Prostate gland (tissue), 2 donors: ENCODE measurements at regions not wholly inside any gene's neighbourhood (a gene's known extent, or its start where the extent isn't known, plus 50 kb on each side); places are given as distances from the start of the nearest gene placed in this dataset.

ENCODE experiments used
- DNase-seq: peaks from one replicate; pipeline ENCODE4 v3.0.0-alpha.2; 2019; ENCODE audit warnings: low spot score
- H3K27ac ChIP-seq, 2 donors: fragments of 200-600 bp; sonication (generic); 2 replicates each; pipeline ENCODE4 v1.5.1; 2017 to 2019
- H3K27me3 ChIP-seq: fragments of 200-600 bp; sonication (generic); replicated peaks from 2 replicates; pipeline ENCODE4 v1.5.1; 2019; ENCODE audit not compliant: insufficient read depth
- H3K36me3 ChIP-seq, 2 donors: fragments of 200-600 bp; sonication (generic); 1 replicate in 1 of 2; 2 replicates in 1 of 2; pipeline versions ENCODE4 v1.5.1 to v1.8.1; 2017 to 2019
- H3K4me1 ChIP-seq: fragments of 200-600 bp; sonication (generic); replicated peaks from 2 replicates; pipeline ENCODE4 v1.5.1; 2019
- H3K4me3 ChIP-seq, 2 donors: fragments of 200-600 bp; sonication (generic); 2 replicates each; pipeline ENCODE4 v1.5.1; 2017 to 2019
- H3K9me3 ChIP-seq: fragments of 200-600 bp; sonication (generic); 2 replicates; pipeline ENCODE4 v1.5.1; 2017
- POLR2A ChIP-seq: fragments of 450-650 bp; IDR thresholded peaks from one replicate; pipeline ENCODE4 v1.6.1; 2016; ENCODE audit warnings: antibody characterized with exemption, mild to moderate bottlenecking
- POLR2AphosphoS5 ChIP-seq: sonication (generic); formaldehyde crosslinking; IDR thresholded peaks from one replicate; pipeline ENCODE4 v1.6.1; 2017; ENCODE audit warnings: antibody characterized with exemption
- WGBS: methylation state at CpG from one replicate; pipeline ENCODE4 v1.1.5; 2018; 5-methylcytosine and 5-hydroxymethylcytosine counted together
- intact Hi-C: fragments of 100-400 bp; cut with DNase I; formaldehyde crosslinking; loops from one replicate; pipeline ENCODE4 v1.14.2; 2022
- TF ChIP-seq, protein P1 (sequence below), 4 experiments: fragments of 200-600 bp in 2 of 4; fragments of 450-650 bp in 2 of 4; sonication (generic) in 2 of 4; IDR thresholded peaks; 1 replicate in 3 of 4; 2 replicates in 1 of 4; pipeline ENCODE4 v1.5.1; 2016 to 2019; ENCODE audit warnings: antibody characterized with exemption in 4 of 4, mild to moderate bottlenecking in 2 of 4, moderate library complexity in 2 of 4

DNA sequence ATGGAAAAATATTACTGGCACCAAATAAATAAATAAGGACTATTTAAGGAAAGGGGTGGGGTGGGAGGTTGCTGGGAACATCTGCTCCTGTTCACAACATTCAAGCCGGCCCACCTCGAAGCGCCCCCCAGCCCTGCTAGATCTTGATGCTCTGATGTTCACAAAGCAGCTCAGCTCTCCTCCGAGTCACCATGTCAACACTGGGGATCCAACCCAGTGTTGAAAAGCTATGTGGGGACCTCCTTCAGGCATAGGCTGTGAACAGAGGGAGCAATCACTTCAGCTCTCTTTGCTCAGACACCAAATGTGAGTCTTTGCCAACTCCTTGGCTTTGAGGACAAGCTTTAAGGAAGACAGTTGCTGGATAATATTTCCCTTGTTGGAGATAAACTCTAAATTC is 176.8 kb upstream of the NT5E start:
- H3K9me3 ChIP-seq: no peaks in the 10 kb centered on the region
- no peak for DNase-seq
- H3K36me3 ChIP-seq: no peaks in the 10 kb centered on the region
- no peak overlapping the region for H3K27ac ChIP-seq
- no peak overlapping the region for H3K4me3 ChIP-seq
- intact Hi-C loops: no loop called here
- 59% methylated on average over 4 of the region's 4 CpGs for WGBS
- H3K4me1 ChIP-seq: no peaks in the 10 kb centered on the region
- no peak for TF ChIP-seq POLR2AphosphoS5
- TF ChIP-seq POLR2A: no peak
- H3K27me3 ChIP-seq: no peaks in the 10 kb centered on the region

DNA sequence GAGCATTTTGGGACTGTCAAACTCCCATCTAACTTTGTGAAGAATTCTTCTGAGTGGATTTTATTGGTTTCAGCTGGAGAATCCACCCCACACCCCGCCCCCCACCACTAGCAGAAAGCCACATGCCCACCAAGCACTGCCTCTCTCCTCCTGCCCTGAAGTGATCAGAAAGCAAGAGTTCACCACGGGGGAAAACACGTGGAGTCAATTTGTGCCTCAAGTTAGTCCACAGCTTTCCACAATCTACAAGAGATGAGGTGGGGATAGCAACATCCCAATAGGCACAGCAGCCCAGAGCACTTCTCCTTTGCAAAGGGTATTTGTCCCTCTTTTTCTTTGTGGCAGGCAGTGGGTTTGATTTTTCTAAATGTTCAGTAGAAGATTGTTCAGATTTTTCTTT is 177.3 kb upstream of the NT5E start:
- WGBS: 50% methylated on average over 3 of the region's 3 CpGs
- Histone ChIP-seq H3K4me1 (no peaks in the 10 kb centered on the region), H3K27me3 (no peaks in the 10 kb centered on the region), H3K27ac (no peak overlapping the region), H3K9me3 (no peaks in the 10 kb centered on the region), H3K36me3 (no peaks in the 10 kb centered on the region), H3K4me3 (no peak overlapping the region)
- TF ChIP-seq, protein P1, sequence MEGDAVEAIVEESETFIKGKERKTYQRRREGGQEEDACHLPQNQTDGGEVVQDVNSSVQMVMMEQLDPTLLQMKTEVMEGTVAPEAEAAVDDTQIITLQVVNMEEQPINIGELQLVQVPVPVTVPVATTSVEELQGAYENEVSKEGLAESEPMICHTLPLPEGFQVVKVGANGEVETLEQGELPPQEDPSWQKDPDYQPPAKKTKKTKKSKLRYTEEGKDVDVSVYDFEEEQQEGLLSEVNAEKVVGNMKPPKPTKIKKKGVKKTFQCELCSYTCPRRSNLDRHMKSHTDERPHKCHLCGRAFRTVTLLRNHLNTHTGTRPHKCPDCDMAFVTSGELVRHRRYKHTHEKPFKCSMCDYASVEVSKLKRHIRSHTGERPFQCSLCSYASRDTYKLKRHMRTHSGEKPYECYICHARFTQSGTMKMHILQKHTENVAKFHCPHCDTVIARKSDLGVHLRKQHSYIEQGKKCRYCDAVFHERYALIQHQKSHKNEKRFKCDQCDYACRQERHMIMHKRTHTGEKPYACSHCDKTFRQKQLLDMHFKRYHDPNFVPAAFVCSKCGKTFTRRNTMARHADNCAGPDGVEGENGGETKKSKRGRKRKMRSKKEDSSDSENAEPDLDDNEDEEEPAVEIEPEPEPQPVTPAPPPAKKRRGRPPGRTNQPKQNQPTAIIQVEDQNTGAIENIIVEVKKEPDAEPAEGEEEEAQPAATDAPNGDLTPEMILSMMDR (IDR thresholded peaks at IDR 0.05): no peak
- no peak for TF ChIP-seq POLR2AphosphoS5
- TF ChIP-seq POLR2A: no peak
- intact Hi-C loops: no loop called here
- DNase-seq: no peak

DNA sequence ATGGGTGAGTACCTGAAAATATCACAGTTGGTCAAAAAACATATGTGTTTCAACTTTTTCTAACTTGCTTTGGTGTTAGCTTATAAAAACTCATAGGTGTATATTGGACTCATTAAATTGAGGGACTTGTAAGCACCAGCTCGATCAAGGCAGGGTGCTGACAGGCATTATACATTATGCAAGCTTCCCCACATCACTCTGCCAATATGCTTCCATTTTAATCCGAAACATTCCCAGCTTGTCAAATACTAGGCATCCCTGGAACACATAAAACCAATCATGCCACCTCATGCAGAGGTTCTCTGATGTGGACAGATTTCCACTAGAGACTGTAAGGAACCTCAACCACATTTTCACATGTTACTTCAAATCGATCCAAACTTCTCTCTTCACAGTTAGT is 187.3 kb upstream of the NT5E start:
- TF ChIP-seq POLR2A (no peak), POLR2AphosphoS5 (no peak)
- TF ChIP-seq, protein P1 (IDR thresholded peaks at IDR 0.05): no peak
- 77% methylated on average over 3 of the region's 3 CpGs for WGBS

DNA sequence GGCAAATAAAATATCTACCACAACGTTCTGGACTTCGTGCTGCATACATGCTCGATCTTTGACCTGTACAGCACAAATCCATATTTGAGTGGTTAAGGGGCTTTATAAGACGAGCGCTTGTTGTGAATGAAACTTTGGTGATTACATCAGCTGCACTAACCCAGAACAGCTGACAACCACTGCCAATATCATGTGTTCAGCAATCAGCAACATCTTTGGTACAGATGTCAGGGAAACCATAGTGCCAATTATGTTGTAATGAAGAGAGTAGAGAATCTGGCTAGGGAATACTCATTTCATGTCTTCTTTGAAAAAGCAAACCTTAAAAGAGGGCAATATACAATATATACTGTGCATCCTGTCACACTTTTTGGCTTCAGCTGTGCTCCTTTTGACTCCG is 188.6 kb upstream of the NT5E start:
- intact Hi-C loops: no loop called here
- H3K36me3 ChIP-seq: no peaks in the 10 kb centered on the region
- DNase-seq: no peak
- H3K27me3 ChIP-seq: no peaks in the 10 kb centered on the region
- H3K4me1 ChIP-seq: no peaks in the 10 kb centered on the region
- TF ChIP-seq POLR2AphosphoS5: no peak
- TF ChIP-seq POLR2A: no peak
- TF ChIP-seq, protein P1 (IDR thresholded peaks at IDR 0.05): no peak
- WGBS: 75% methylated on average over 6 of the region's 6 CpGs
- H3K4me3 ChIP-seq: no peak overlapping the region
- H3K9me3 ChIP-seq: no peaks in the 10 kb centered on the region
- H3K27ac ChIP-seq: no peak overlapping the region

More for the DNA sequence above, 187.3 kb upstream of the NT5E start:
- Histone ChIP-seq H3K9me3 (no peaks in the 10 kb centered on the region), H3K4me3 (no peak overlapping the region), H3K27ac (no peak overlapping the region), H3K27me3 (no peaks in the 10 kb centered on the region), H3K36me3 (no peaks in the 10 kb centered on the region), H3K4me1 (no peaks in the 10 kb centered on the region)
- intact Hi-C loops: no loop called here
- no peak for DNase-seq

DNA sequence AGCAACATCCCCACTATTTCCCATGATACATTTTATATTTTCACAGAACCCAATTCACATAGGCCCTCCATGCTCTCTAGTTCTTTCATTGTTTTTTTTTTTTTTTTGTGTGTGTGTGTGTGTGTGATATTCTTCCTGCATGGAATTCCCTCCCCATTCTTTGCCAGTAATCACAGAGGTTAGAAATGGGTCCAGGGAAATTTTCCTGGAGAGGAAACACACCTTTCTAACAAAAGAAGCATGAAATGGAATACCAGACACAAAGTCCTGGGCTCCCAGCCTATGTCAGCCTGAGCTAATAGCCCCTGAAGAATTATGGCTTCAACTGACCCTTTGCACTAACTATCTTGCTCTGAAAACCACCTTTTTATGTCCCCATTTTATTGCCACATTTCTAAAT is 194.2 kb upstream of the NT5E start:
- no peak overlapping the region for H3K4me3 ChIP-seq

More for the DNA sequence above, 194.2 kb upstream of the NT5E start:
- no peak for DNase-seq
- Histone ChIP-seq H3K9me3 (no peaks in the 10 kb centered on the region), H3K4me1 (no peaks in the 10 kb centered on the region), H3K27ac (no peak overlapping the region), H3K36me3 (no peaks in the 10 kb centered on the region), H3K27me3 (no peaks in the 10 kb centered on the region)
- no peak for TF ChIP-seq POLR2AphosphoS5
- TF ChIP-seq POLR2A: no peak
- TF ChIP-seq, protein P1 (IDR thresholded peaks at IDR 0.05): no peak
- intact Hi-C loops: no loop called here
